Neutrophil (primary cell): ENCODE measurements at regions not wholly inside any gene's neighbourhood (a gene's known extent, or its start where the extent isn't known, plus 50 kb on each side); places are given as distances from the start of the nearest gene placed in this dataset.

Experiments
- H3K27ac ChIP-seq: fragments of 200-600 bp; sonication (generic); 2 replicates; pipeline ENCODE4 v1.5.1; 2016; ENCODE audit warnings: mild to moderate bottlenecking, moderate library complexity
- H3K27me3 ChIP-seq: fragments of 200-600 bp; sonication (generic); 2 replicates; pipeline ENCODE4 v1.6.0; 2016; ENCODE audit warnings: mild to moderate bottlenecking
- H3K36me3 ChIP-seq: fragments of 200-600 bp; sonication (generic); 2 replicates; pipeline ENCODE4 v1.5.1; 2017
- H3K4me1 ChIP-seq, 2 experiments: fragments of 200-600 bp in 1 of 2; sonication (generic) in 1 of 2; 1 replicate in 1 of 2; 2 replicates in 1 of 2; pipeline versions ENCODE4 v1.5.1 to v1.6.1; 2013 to 2016; ENCODE audit warnings: low read depth in 1 of 2, low read length in 1 of 2, mild to moderate bottlenecking in 1 of 2, moderate library complexity in 1 of 2; ENCODE audit not compliant: control insufficient read depth in 1 of 2, insufficient read depth in 1 of 2
- H3K4me3 ChIP-seq, 2 experiments: fragments of 200-600 bp in 1 of 2; sonication (generic) in 1 of 2; 1 replicate in 1 of 2; 2 replicates in 1 of 2; pipeline ENCODE4 v1.5.1; 2013 to 2016; ENCODE audit warnings: low read depth in 1 of 2, low read length in 1 of 2, mild to moderate bottlenecking in 1 of 2, moderate library complexity in 1 of 2
- H3K9me3 ChIP-seq: fragments of 200-600 bp; sonication (generic); 2 replicates; pipeline ENCODE4 v1.5.1; 2016
- CTCF ChIP-seq: fragments of 200-600 bp; sonication (generic); IDR thresholded peaks from 2 replicates; pipeline ENCODE4 v1.5.1; 2016; ENCODE audit warnings: antibody characterized with exemption

DNA sequence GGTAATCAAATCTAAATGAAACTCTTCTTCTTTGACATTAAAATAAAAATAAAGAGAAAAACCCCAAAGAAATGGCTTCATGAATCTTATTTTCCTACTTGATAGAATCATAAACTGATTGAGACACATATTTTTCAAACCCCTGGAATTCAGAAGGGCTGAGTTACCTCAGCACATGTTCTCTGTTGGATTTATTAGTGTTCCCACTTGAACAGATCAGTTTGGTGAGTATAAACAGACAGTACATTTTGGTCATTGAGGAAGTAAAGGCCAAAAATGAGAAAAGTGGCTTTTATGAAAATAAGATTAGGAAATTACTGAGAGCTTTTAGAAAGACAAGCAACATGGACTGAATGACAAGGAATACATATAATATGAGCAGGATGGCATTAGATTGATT is 620.4 kb downstream of the ANKRD50 start:
- TF ChIP-seq CTCF: no peak
- H3K27me3 ChIP-seq: no peaks in the 10 kb centered on the region
- no peaks in the 10 kb centered on the region for H3K9me3 ChIP-seq
- no peaks in the 10 kb centered on the region for H3K36me3 ChIP-seq
- no peaks in the 10 kb centered on the region for H3K4me1 ChIP-seq
- no peak overlapping the region for H3K27ac ChIP-seq
- H3K4me3 ChIP-seq: no peak overlapping the region

- no peaks in the 10 kb centered on the region for H3K9me3 ChIP-seq
- H3K27ac ChIP-seq: no peak overlapping the region
- no peaks in the 10 kb centered on the region for H3K27me3 ChIP-seq
- H3K4me3 ChIP-seq: no peak overlapping the region
- TF ChIP-seq CTCF: no peak
- H3K36me3 ChIP-seq: no peaks in the 10 kb centered on the region
- no peaks in the 10 kb centered on the region for H3K4me1 ChIP-seq
Observed at GRCh38 chr4:124092541-124092984, 620.0 kb downstream of the ANKRD50 start.

GRCh38 chr4:124095621-124096020 is 616.9 kb downstream of the ANKRD50 start:
- no peak overlapping the region for H3K27ac ChIP-seq
- TF ChIP-seq CTCF: no peak
- no peaks in the 10 kb centered on the region for H3K36me3 ChIP-seq
- H3K4me3 ChIP-seq: no peak overlapping the region
- no peaks in the 10 kb centered on the region for H3K9me3 ChIP-seq
- H3K27me3 ChIP-seq: no peaks in the 10 kb centered on the region
- H3K4me1 ChIP-seq: no peaks in the 10 kb centered on the region

- Histone ChIP-seq H3K36me3 (no peaks in the 10 kb centered on the region), H3K27me3 (no peaks in the 10 kb centered on the region), H3K9me3 (no peaks in the 10 kb centered on the region), H3K27ac (no peak overlapping the region), H3K4me1 (no peaks in the 10 kb centered on the region), H3K4me3 (no peak overlapping the region)
- TF ChIP-seq CTCF: no peak
Observed at GRCh38 chr4:124096290-124096689, 616.2 kb downstream of the ANKRD50 start.

DNA sequence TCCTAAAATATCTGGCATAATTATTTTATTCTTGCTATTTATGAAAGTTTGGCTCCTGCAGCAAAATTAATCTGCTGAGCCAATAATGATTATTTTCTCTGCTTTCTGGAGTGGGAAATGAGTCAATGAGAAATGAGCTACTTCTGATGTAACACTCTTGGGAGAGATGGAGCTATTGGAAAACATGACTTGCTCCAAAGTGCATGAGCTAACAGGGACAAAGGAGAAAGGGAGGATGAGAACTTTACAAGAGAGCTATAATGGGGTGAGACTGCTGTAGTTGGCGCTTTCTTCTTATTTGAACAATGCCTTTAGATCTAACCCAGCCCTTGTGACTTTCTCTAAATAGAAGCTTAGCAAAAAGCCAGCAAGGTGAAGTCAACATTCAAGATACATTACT is 615.1 kb downstream of the ANKRD50 start:
- H3K27ac ChIP-seq: no peak overlapping the region

More for the DNA sequence above, 615.1 kb downstream of the ANKRD50 start:
- no peak overlapping the region for H3K4me3 ChIP-seq
- H3K9me3 ChIP-seq: no peaks in the 10 kb centered on the region
- H3K27me3 ChIP-seq: no peaks in the 10 kb centered on the region
- H3K36me3 ChIP-seq: no peaks in the 10 kb centered on the region
- no peak for TF ChIP-seq CTCF
- H3K4me1 ChIP-seq: no peaks in the 10 kb centered on the region
